ENCODE measurements at regions not wholly inside any gene's neighbourhood (a gene's known extent, or its start where the extent isn't known, plus 50 kb on each side); places are given as distances from the start of the nearest gene placed in this dataset.

DNA sequence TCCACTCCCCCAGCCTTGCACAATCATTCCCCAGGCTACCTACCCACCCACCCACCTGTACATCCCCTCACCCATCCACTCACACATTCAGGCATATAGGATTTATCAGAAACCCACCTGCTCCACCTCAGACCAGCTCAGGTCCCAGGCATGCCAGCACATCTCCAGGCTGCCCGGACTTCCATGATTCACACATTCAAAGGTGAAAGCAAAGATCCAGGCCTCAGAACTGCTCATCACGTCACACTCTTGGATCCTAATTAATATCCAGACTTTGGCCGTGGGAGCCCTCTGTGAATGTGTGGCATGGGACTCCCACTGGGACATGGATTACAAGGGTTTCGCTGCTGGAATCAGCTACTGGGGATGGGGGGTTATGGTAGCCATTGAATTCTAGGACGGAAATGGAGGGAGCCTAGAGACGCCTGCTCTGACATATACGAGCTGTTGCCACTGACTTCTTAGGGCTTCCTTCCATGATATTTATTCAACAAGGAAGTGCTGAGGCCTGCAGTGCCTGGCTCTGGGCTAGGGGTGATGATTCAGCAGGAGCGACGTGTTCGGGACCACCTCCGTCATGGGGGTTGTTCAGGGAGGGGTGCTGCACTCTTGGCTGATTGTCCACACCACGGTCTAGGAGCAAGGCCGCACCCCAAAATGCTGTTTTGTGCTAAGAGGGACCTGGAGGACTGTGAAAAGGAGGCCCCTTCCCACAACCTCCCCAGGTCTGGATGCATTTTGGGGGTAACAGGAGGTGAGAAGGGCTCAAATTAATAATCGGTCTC is 56.9 kb upstream of the ADRA2C start:
- TF ChIP-seq ESRRG (CRISPR knock-in tag; IDR thresholded peaks at IDR 0.05) (no peak), TCF4 (CRISPR knock-in tag; IDR thresholded peaks at IDR 0.05; ENCODE audit: borderline replicate concordance) (no peak), ZNF70 (CRISPR knock-in tag; IDR thresholded peaks at IDR 0.05) (no peak), OSR1 (CRISPR knock-in tag; IDR thresholded peaks at IDR 0.05) (no peak), PATZ1 (CRISPR knock-in tag; IDR thresholded peaks at IDR 0.05; ENCODE audit: borderline replicate concordance) (no peak), SNAI2 (CRISPR knock-in tag; IDR thresholded peaks at IDR 0.05) (no peak), BACH2 (CRISPR knock-in tag; IDR thresholded peaks at IDR 0.05; ENCODE audit: borderline replicate concordance) (no peak), ZNF565 (CRISPR knock-in tag; conservative IDR thresholded peaks at IDR 0.05; ENCODE audit: low read depth) (no peak), ZC3H10 (CRISPR knock-in tag; IDR thresholded peaks at IDR 0.05) (no peak), ZNF8 (CRISPR knock-in tag; IDR thresholded peaks at IDR 0.05) (no peak), ARNTL (CRISPR knock-in tag; IDR thresholded peaks at IDR 0.05; ENCODE audit: borderline replicate concordance, low read depth) (no peak)
- TF ChIP-seq, protein P1, sequence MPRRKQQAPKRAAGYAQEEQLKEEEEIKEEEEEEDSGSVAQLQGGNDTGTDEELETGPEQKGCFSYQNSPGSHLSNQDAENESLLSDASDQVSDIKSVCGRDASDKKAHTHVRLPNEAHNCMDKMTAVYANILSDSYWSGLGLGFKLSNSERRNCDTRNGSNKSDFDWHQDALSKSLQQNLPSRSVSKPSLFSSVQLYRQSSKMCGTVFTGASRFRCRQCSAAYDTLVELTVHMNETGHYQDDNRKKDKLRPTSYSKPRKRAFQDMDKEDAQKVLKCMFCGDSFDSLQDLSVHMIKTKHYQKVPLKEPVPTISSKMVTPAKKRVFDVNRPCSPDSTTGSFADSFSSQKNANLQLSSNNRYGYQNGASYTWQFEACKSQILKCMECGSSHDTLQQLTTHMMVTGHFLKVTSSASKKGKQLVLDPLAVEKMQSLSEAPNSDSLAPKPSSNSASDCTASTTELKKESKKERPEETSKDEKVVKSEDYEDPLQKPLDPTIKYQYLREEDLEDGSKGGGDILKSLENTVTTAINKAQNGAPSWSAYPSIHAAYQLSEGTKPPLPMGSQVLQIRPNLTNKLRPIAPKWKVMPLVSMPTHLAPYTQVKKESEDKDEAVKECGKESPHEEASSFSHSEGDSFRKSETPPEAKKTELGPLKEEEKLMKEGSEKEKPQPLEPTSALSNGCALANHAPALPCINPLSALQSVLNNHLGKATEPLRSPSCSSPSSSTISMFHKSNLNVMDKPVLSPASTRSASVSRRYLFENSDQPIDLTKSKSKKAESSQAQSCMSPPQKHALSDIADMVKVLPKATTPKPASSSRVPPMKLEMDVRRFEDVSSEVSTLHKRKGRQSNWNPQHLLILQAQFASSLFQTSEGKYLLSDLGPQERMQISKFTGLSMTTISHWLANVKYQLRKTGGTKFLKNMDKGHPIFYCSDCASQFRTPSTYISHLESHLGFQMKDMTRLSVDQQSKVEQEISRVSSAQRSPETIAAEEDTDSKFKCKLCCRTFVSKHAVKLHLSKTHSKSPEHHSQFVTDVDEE (CRISPR knock-in tag; IDR thresholded peaks at IDR 0.05), result no peak
- ATAC-seq, result no peak

- TF ChIP-seq ISL1 (CRISPR knock-in tag; IDR thresholded peaks at IDR 0.05), result no peak
- no peak for TF ChIP-seq PPARA (CRISPR knock-in tag; IDR thresholded peaks at IDR 0.05; ENCODE audit: borderline replicate concordance)
- TF ChIP-seq, protein P1 (CRISPR knock-in tag; IDR thresholded peaks at IDR 0.05), result no peak
- TF ChIP-seq TOX (CRISPR knock-in tag; IDR thresholded peaks at IDR 0.05; ENCODE audit: borderline replicate concordance), result no peak
- no peak for ATAC-seq
These were observed 57.6 kb upstream of the ADRA2C start for GRCh38 chr4:3708611-3709010.

DNA sequence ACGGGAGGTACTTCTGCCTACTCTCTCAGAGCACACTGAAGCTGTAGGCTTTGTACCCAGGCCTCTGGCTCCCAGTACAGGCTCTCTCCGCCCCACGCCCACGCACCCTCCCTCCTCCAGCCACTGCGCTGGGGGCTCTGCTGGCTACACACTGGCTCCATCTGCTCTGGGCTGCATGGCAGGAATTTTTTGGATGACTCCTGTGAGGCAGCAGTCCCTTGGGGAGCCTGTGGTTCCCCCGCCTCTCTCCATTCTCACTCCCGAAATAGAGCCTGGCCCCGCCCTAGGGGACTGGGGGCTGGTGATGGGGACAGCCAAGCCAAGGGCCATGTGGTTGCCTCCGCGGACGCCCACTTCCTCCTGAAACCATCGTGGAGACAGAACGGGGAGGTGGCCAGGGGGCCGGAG is 58.1 kb upstream of the ADRA2C start:
- TF ChIP-seq, protein P1 (CRISPR knock-in tag; IDR thresholded peaks at IDR 0.05), result peak; percentile 2; the same call in 1 of the 2 replicates
- TF ChIP-seq TCF4 (CRISPR knock-in tag; IDR thresholded peaks at IDR 0.05; ENCODE audit: borderline replicate concordance) (0 out of 2 replicates have a peak, but pooled peaks have one; percentile 10), ZNF8 (CRISPR knock-in tag; IDR thresholded peaks at IDR 0.05) (no peak)
- no peak for ATAC-seq
